Heart right ventricle (tissue), 16 donors: ENCODE measurements at regions not wholly inside any gene's neighbourhood (a gene's known extent, or its start where the extent isn't known, plus 50 kb on each side); places are given as distances from the start of the nearest gene placed in this dataset.

Experiments
- ATAC-seq, 8 donors: fragments of 200-7000 bp; cut with Tn5 transposase; one replicate each; pipeline ENCODE4 v1.9.1; 2020; ENCODE audit warnings: mild to moderate bottlenecking in 8 of 8, moderate library complexity in 8 of 8, moderate number of reproducible peaks in 1 of 8
- DNase-seq, 2 donors: peaks; one replicate each; pipeline ENCODE4 v3.0.0-alpha.2; 2020
- H3K27ac ChIP-seq, 10 donors: fragments of 200-600 bp; sonication (generic) in 2 of 10; one replicate each; pipeline versions ENCODE4 v1.5.0 to v1.8.0; 2020 to 2022; ENCODE audit warnings: mild to moderate bottlenecking in 3 of 10
- H3K27me3 ChIP-seq, 7 donors: fragments of 200-600 bp; one replicate each; pipeline ENCODE4 v1.8.0; 2021 to 2022; ENCODE audit warnings: mild to moderate bottlenecking in 2 of 7
- H3K36me3 ChIP-seq, 9 donors: fragments of 200-600 bp; sonication (generic) in 1 of 9; one replicate each; pipeline versions ENCODE4 v1.5.0 to v1.8.0; 2020 to 2022; ENCODE audit warnings: mild to moderate bottlenecking in 2 of 9
- H3K4me1 ChIP-seq, 9 donors: fragments of 200-600 bp; sonication (generic) in 1 of 9; one replicate each; pipeline versions ENCODE4 v1.5.0 to v1.8.0; 2020 to 2022; ENCODE audit warnings: mild to moderate bottlenecking in 4 of 9
- H3K4me3 ChIP-seq, 10 donors: fragments of 200-600 bp; sonication (generic) in 2 of 10; one replicate each; pipeline versions ENCODE4 v1.5.0 to v1.8.0; 2020 to 2022; ENCODE audit warnings: mild to moderate bottlenecking in 7 of 10, moderate library complexity in 2 of 10
- H3K9me3 ChIP-seq, 11 donors: fragments of 200-600 bp in 10 of 11; sonication (generic) in 2 of 11; one replicate each; pipeline versions ENCODE4 v1.5.0 to v1.8.0; 2013 to 2022; ENCODE audit warnings: mild to moderate bottlenecking in 2 of 11, control low read depth in 1 of 11, moderate library complexity in 1 of 11
- CTCF ChIP-seq, 9 donors: fragments of 200-600 bp; sonication (generic) in 2 of 9; IDR thresholded peaks; one replicate each; pipeline versions ENCODE4 v1.5.0 to v1.8.0; 2021 to 2022; ENCODE audit warnings: antibody characterized with exemption in 9 of 9, mild to moderate bottlenecking in 5 of 9, moderate library complexity in 1 of 9
- WGBS, 2 donors: extraction: QIAGEN DNeasy Blood & Tissue Kit; methylation state at CpG; one replicate each; pipeline ENCODE4 v1.1.7; 2013; ENCODE audit warnings: inconsistent platforms in 1 of 2; 5-methylcytosine and 5-hydroxymethylcytosine counted together
- intact Hi-C, 10 donors: fragments of 100-400 bp; cut with DNase I; formaldehyde crosslinking; loops; one replicate each; pipeline versions ENCODE4 v1.11.1 to v1.14.2; 2022
- donor health status: Arrhythmogenic right ventricular cardiomyopathy.
- donor health status: ischemic (EF 13 %, LVEDD 7.1; RV severe dilation, severe dysfunction).
- donor health status: healthy with polysubstance abuse.
- donor health status: DM: no; HTN: yes; CAD: no.
- donor health status: DM: no; HTN: no; CAD: no.
- donor health status: ischemic (EF 25% LVEDD 6.9; RV normal size, moderate dysfunction).
- donor health status: ischemic (EF 25% LVEDD 5.7; RV mildly dilated, moderate dysfunction).
- donor health status: healthy.
- donor health status: DM: yes; HTN: yes; CAD: no.
- donor health status: Ischemic cardiomyopathy.
- donor health status: ischemic (EF 35%, LVEDD 5.7; RV mildly dilated, moderate dysfunction).
- donor health status: nonischemic (EF 11% LVEDD 7.7; RV severe dilation, severe dysfunction).
- donor health status: DM: yes; HTN: yes; CAD: no.
- donor health status: PGD.
- donor health status: ischemic (EF 29% LVEDD 5.4; RV normal size, mild dysfunction).
- donor health status: nonischemic (EF 23%, LVEDD 6.1; RV moderate dilation, normal function).

GRCh38 chr2:223545406-223545805, 56.8 kb downstream of the SCG2 start:
- Histone ChIP-seq H3K4me3 (no peak overlapping the region), H3K9me3 (no peaks in the 10 kb centered on the region), H3K36me3 (no peaks in the 10 kb centered on the region), H3K4me1 (no peaks in the 10 kb centered on the region), H3K27ac (no peak overlapping the region), H3K27me3 (no peaks in the 10 kb centered on the region)
- intact Hi-C loops: no loop called here
- no peak for TF ChIP-seq CTCF (IDR thresholded peaks at IDR 0.05)
- 58 to 67% methylated on average over 2 of the region's 2 CpGs for WGBS, 2 donors
- ATAC-seq: no peak
- no peak for DNase-seq

- no peaks in the 10 kb centered on the region for H3K36me3 ChIP-seq
- DNase-seq (no peak), ATAC-seq (no peak)
- H3K27me3 ChIP-seq: no peaks in the 10 kb centered on the region
- 51 to 60% methylated on average over 2 of the region's 2 CpGs for WGBS, 2 donors
- intact Hi-C loops: no loop called here
- no peak for TF ChIP-seq CTCF (IDR thresholded peaks at IDR 0.05)
- no peak overlapping the region for H3K27ac ChIP-seq
- H3K9me3 ChIP-seq: no peaks in the 10 kb centered on the region
- no peaks in the 10 kb centered on the region for H3K4me1 ChIP-seq
- no peak overlapping the region for H3K4me3 ChIP-seq
These were observed 56.3 kb downstream of the SCG2 start for GRCh38 chr2:223545830-223546229.
